Neuronal stem cell (in vitro differentiated cells): ENCODE measurements at regions not wholly inside any gene's neighbourhood (a gene's known extent, or its start where the extent isn't known, plus 50 kb on each side); places are given as distances from the start of the nearest gene placed in this dataset.

ENCODE experiments used
- DNase-seq: peaks from one replicate; pipeline ENCODE4 v3.0.0-alpha.2; 2013; ENCODE audit warnings: low spot score
- H2AFZ ChIP-seq: one replicate; pipeline ENCODE4 v1.6.1; 2013; ENCODE audit warnings: mild to moderate bottlenecking, low read length, inconsistent platforms
- H2AK5ac ChIP-seq: 2 replicates; pipeline ENCODE4 v1.6.1; 2013; ENCODE audit warnings: low read depth, mild to moderate bottlenecking, inconsistent platforms, low read length, moderate library complexity, mixed read lengths
- H2BK120ac ChIP-seq: 2 replicates; pipeline ENCODE4 v1.6.1; 2013; ENCODE audit warnings: low read depth, mild to moderate bottlenecking, inconsistent platforms, low read length, moderate library complexity, mixed read lengths
- H2BK12ac ChIP-seq: one replicate; pipeline ENCODE4 v1.6.1; 2013; ENCODE audit warnings: low read length, inconsistent platforms
- H2BK15ac ChIP-seq: 2 replicates; pipeline ENCODE4 v1.6.1; 2013; ENCODE audit warnings: mild to moderate bottlenecking, low read length, inconsistent platforms, mixed read lengths
- H2BK5ac ChIP-seq: one replicate; pipeline ENCODE4 v1.6.1; 2013; ENCODE audit warnings: inconsistent platforms, mild to moderate bottlenecking, low read length, moderate library complexity
- H3K14ac ChIP-seq: one replicate; pipeline ENCODE4 v1.6.1; 2013; ENCODE audit warnings: low read length, inconsistent platforms
- H3K18ac ChIP-seq: 2 replicates; pipeline ENCODE4 v1.6.1; 2013; ENCODE audit warnings: low read length, inconsistent platforms
- H3K23ac ChIP-seq: 2 replicates; pipeline ENCODE4 v1.6.1; 2013; ENCODE audit warnings: low read depth, mild to moderate bottlenecking, mixed read lengths, low read length, inconsistent platforms; ENCODE audit not compliant: poor library complexity
- H3K27ac ChIP-seq: replicated peaks from 3 replicates; pipeline ENCODE4 v1.5.1; 2013; ENCODE audit warnings: low read length, inconsistent platforms
- H3K27me3 ChIP-seq, 3 experiments: 2 replicates each; pipeline ENCODE4 v1.6.1; 2013; ENCODE audit warnings: low read length in 3 of 3, mild to moderate bottlenecking in 2 of 3, inconsistent platforms in 1 of 3, low read depth in 1 of 3, mixed read lengths in 1 of 3, moderate library complexity in 1 of 3; ENCODE audit not compliant: control insufficient read depth in 3 of 3, insufficient read depth in 3 of 3
- H3K36me3 ChIP-seq, 2 donors: replicated peaks in 1 of 2; 2 replicates each; pipeline ENCODE4 v1.6.1; 2013; ENCODE audit warnings: low read length in 2 of 2; ENCODE audit not compliant: control insufficient read depth in 2 of 2, insufficient read depth in 2 of 2
- H3K4ac ChIP-seq: 2 replicates; pipeline ENCODE4 v1.6.1; 2013; ENCODE audit warnings: inconsistent platforms, mild to moderate bottlenecking, low read length, moderate library complexity
- H3K4me1 ChIP-seq, 2 donors: 1 replicate in 1 of 2; 2 replicates in 1 of 2; pipeline ENCODE4 v1.6.1; 2013; ENCODE audit warnings: low read length in 2 of 2, low read depth in 1 of 2; ENCODE audit not compliant: control insufficient read depth in 2 of 2, insufficient read depth in 1 of 2
- H3K4me2 ChIP-seq: one replicate; pipeline ENCODE4 v1.6.1; 2013; ENCODE audit warnings: mild to moderate bottlenecking, low read length, inconsistent platforms; ENCODE audit not compliant: insufficient read depth, poor library complexity, severe bottlenecking
- H3K4me3 ChIP-seq, 2 donors: 2 replicates each; pipeline ENCODE4 v1.5.1; 2013; ENCODE audit warnings: low read length in 2 of 2, mild to moderate bottlenecking in 2 of 2, inconsistent platforms in 1 of 2, moderate library complexity in 1 of 2
- H3K79me1 ChIP-seq: one replicate; pipeline ENCODE4 v1.6.1; 2013; ENCODE audit warnings: low read depth, mild to moderate bottlenecking, inconsistent platforms, low read length, moderate library complexity
- H3K9ac ChIP-seq: one replicate; pipeline ENCODE4 v1.6.1; 2013; ENCODE audit warnings: mild to moderate bottlenecking, low read depth, low read length, inconsistent platforms; ENCODE audit not compliant: poor library complexity
- H3K9me3 ChIP-seq, 2 donors: replicated peaks in 1 of 2; 2 replicates each; pipeline versions ENCODE3 to v1.6.1; 2013; ENCODE audit warnings: low read length in 2 of 2, mild to moderate bottlenecking in 2 of 2, inconsistent platforms in 1 of 2, low read depth in 1 of 2, mixed read lengths in 1 of 2, moderate library complexity in 1 of 2; ENCODE audit not compliant: control insufficient read depth in 2 of 2, insufficient read depth in 1 of 2
- H4K8ac ChIP-seq: one replicate; pipeline ENCODE4 v1.6.1; 2013; ENCODE audit warnings: low read depth, mild to moderate bottlenecking, inconsistent platforms, low read length, moderate library complexity
- H4K91ac ChIP-seq: one replicate; pipeline ENCODE4 v1.6.1; 2013; ENCODE audit warnings: low read length, low read depth, mild to moderate bottlenecking, inconsistent platforms; ENCODE audit not compliant: poor library complexity
- WGBS, 2 donors: extraction: QIAGEN DNeasy Blood & Tissue Kit; methylation state at CpG; one replicate each; pipeline ENCODE4 v1.1.7; 2013; ENCODE audit warnings: missing lambda C conversion rate in 2 of 2, mixed read lengths in 1 of 2; ENCODE audit not compliant: insufficient read length in 2 of 2, insufficient replicate concordance in 1 of 2; ENCODE audit errors: extremely low coverage in 2 of 2; 5-methylcytosine and 5-hydroxymethylcytosine counted together

- Histone ChIP-seq H2AK5ac (no peak overlapping the region), H3K9ac (no peak overlapping the region), H2BK5ac (no peak overlapping the region), H2BK15ac (no peak overlapping the region), H3K4ac (no peak overlapping the region), H3K4me1 (no peaks in the 10 kb centered on the region), H2BK12ac (no peak overlapping the region), H4K8ac (no peak overlapping the region), H2BK120ac (no peak overlapping the region), H3K9me3 (peaks cover 0 to 2% of the 10 kb centered on the region in 2 donors), H3K14ac (no peak overlapping the region), H2AFZ (no peak overlapping the region), H3K27ac (no peak overlapping the region), H3K27me3 (no peaks in the 10 kb centered on the region), H3K4me3 (no peak overlapping the region), H3K18ac (no peak overlapping the region), H3K36me3 (no peaks in the 10 kb centered on the region), H3K79me1 (no peaks in the 10 kb centered on the region), H3K4me2 (no peak overlapping the region), H4K91ac (no peak overlapping the region), H3K23ac (no peak overlapping the region)
- DNase-seq: no peak
- WGBS, 2 donors: 100% methylated on average over 1 of the region's 4 CpGs; no CpG with 5 or more reads in 1 of the 2 donors
These were observed 849.8 kb upstream of the SORCS1 start for GRCh38 chr10:108014145-108014901.

GRCh38 chr10:108005627-108006026 is 841.1 kb upstream of the SORCS1 start:
- H3K4me3 ChIP-seq: no peak overlapping the region
- no peak overlapping the region for H3K4me2 ChIP-seq
- H2BK120ac ChIP-seq: no peak overlapping the region
- H3K27ac ChIP-seq: no peak overlapping the region
- H4K8ac ChIP-seq: no peak overlapping the region
- H3K79me1 ChIP-seq: no peaks in the 10 kb centered on the region
- H4K91ac ChIP-seq: no peak overlapping the region
- no peak for DNase-seq
- no peak overlapping the region for H2BK5ac ChIP-seq
- no peak overlapping the region for H2BK15ac ChIP-seq
- no peak overlapping the region for H2BK12ac ChIP-seq
- no peaks in the 10 kb centered on the region for H3K27me3 ChIP-seq
- no peaks in the 10 kb centered on the region for H3K36me3 ChIP-seq
- H3K9me3 ChIP-seq: peaks cover 0 to 2% of the 10 kb centered on the region in 2 donors
- H3K18ac ChIP-seq: no peak overlapping the region
- no peaks in the 10 kb centered on the region for H3K4me1 ChIP-seq
- H3K14ac ChIP-seq: no peak overlapping the region
- H3K23ac ChIP-seq: no peak overlapping the region
- H2AK5ac ChIP-seq: no peak overlapping the region
- no peak overlapping the region for H2AFZ ChIP-seq
- no peak overlapping the region for H3K9ac ChIP-seq
- H3K4ac ChIP-seq: no peak overlapping the region

GRCh38 chr10:108003576-108003975 is 839.1 kb upstream of the SORCS1 start:
- H3K9ac ChIP-seq: no peak overlapping the region
- no peak overlapping the region for H2AFZ ChIP-seq
- DNase-seq: no peak
- H3K9me3 ChIP-seq: peaks cover 0 to 2% of the 10 kb centered on the region in 2 donors
- H3K4me3 ChIP-seq: no peak overlapping the region
- H4K91ac ChIP-seq: no peak overlapping the region
- no peak overlapping the region for H2BK12ac ChIP-seq
- no peaks in the 10 kb centered on the region for H3K36me3 ChIP-seq
- no peak overlapping the region for H3K14ac ChIP-seq
- no peak overlapping the region for H2BK5ac ChIP-seq
- no peak overlapping the region for H2BK15ac ChIP-seq
- H2AK5ac ChIP-seq: no peak overlapping the region
- no peak overlapping the region for H3K4me2 ChIP-seq
- no peak overlapping the region for H2BK120ac ChIP-seq
- H4K8ac ChIP-seq: no peak overlapping the region
- no peak overlapping the region for H3K23ac ChIP-seq
- H3K27me3 ChIP-seq: no peaks in the 10 kb centered on the region
- no peak overlapping the region for H3K18ac ChIP-seq
- H3K79me1 ChIP-seq: no peaks in the 10 kb centered on the region
- H3K4me1 ChIP-seq: no peaks in the 10 kb centered on the region
- H3K27ac ChIP-seq: no peak overlapping the region
- no peak overlapping the region for H3K4ac ChIP-seq

GRCh38 chr10:108003061-108003460 is 838.6 kb upstream of the SORCS1 start:
- Histone ChIP-seq H2BK12ac (no peak overlapping the region), H4K91ac (no peak overlapping the region), H3K27ac (no peak overlapping the region), H2BK5ac (no peak overlapping the region), H2BK15ac (no peak overlapping the region), H2AFZ (no peak overlapping the region), H3K9me3 (peaks cover 0 to 2% of the 10 kb centered on the region in 2 donors), H2BK120ac (no peak overlapping the region), H3K27me3 (no peaks in the 10 kb centered on the region), H3K23ac (no peak overlapping the region), H3K18ac (no peak overlapping the region), H3K4me1 (no peaks in the 10 kb centered on the region), H3K14ac (no peak overlapping the region), H3K79me1 (no peaks in the 10 kb centered on the region), H3K4me3 (no peak overlapping the region), H3K4me2 (no peak overlapping the region), H2AK5ac (no peak overlapping the region), H3K4ac (no peak overlapping the region), H4K8ac (no peak overlapping the region), H3K36me3 (no peaks in the 10 kb centered on the region), H3K9ac (no peak overlapping the region)
- DNase-seq: no peak
